Neural crest cell (in vitro differentiated cells): ENCODE measurements at regions not wholly inside any gene's neighbourhood (a gene's known extent, or its start where the extent isn't known, plus 50 kb on each side); places are given as distances from the start of the nearest gene placed in this dataset.

Source experiments
- DNase-seq: peaks from one replicate; pipeline ENCODE4 v3.0.0; 2021; ENCODE audit warnings: low read depth, mixed read lengths, low spot score
- H3K27ac Mint-ChIP-seq: one replicate; pipeline ENCODE4 v1.8.0; 2021; ENCODE audit warnings: mild to moderate bottlenecking, mixed read lengths; ENCODE audit not compliant: unreplicated experiment
- H3K27me3 Mint-ChIP-seq: 2 replicates; pipeline ENCODE4 v1.8.0; 2021; ENCODE audit warnings: low read depth, mild to moderate bottlenecking, mixed read lengths
- H3K36me3 Mint-ChIP-seq: 2 replicates; pipeline ENCODE4 v1.8.0; 2021; ENCODE audit warnings: low read depth, mild to moderate bottlenecking, mixed read lengths
- H3K4me1 Mint-ChIP-seq: 2 replicates; pipeline ENCODE4 v1.8.0; 2021; ENCODE audit warnings: mixed read lengths
- H3K4me3 Mint-ChIP-seq: one replicate; pipeline ENCODE4 v1.8.0; 2021; ENCODE audit warnings: mild to moderate bottlenecking, mixed read lengths
- H3K9me3 Mint-ChIP-seq: 2 replicates; pipeline ENCODE4 v1.8.0; 2021; ENCODE audit warnings: mixed read lengths
- TF ChIP-seq, protein P1 (sequence below): fragments of 200-600 bp; sonication (generic); conservative IDR thresholded peaks from 2 replicates; pipeline ENCODE4 v1.5.0; 2021; ENCODE audit warnings: antibody characterized with exemption, mild to moderate bottlenecking

DNA sequence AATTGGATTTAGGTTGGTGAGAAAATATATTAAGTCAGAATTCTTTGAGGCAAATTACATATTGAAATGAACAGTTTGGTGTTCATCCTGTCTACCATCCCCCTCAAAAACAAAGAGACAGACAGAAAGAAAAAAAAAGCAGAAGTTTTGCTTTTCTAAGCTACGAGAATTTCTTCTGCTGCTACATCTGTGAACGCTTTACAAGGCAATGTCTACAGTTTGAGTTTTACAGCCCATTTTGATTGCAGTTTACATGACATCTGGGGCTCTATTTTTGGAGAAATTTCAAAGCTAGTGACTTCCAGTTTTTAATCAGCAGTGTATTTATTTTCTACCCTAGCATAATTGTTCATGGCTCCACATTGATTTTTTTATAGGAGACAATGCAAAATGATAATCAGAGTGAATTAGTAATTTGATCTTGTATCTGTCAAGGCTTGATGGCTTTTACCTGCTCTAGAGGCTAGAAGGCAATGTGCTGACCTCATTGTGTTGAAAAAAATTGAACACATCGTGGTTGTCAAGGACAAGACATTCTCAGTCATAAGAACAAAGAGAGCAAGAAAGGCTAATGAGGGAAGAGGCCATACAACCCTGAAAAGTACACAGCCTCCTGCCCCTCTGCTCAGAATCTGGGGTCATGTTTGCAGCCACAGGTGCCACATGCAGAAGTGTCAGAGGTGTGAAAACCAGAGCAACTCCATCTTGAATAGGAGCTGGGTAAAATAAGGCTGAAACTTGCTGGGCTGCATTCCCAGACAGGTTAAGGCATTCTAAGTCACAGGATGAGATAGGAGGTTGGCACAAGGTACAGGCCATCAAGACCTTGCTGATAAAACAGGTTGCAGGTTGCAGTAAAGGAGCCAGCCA, 201.0 kb upstream of the CAMK1G start:
- H3K27ac Mint-ChIP-seq: no peak overlapping the region

DNA sequence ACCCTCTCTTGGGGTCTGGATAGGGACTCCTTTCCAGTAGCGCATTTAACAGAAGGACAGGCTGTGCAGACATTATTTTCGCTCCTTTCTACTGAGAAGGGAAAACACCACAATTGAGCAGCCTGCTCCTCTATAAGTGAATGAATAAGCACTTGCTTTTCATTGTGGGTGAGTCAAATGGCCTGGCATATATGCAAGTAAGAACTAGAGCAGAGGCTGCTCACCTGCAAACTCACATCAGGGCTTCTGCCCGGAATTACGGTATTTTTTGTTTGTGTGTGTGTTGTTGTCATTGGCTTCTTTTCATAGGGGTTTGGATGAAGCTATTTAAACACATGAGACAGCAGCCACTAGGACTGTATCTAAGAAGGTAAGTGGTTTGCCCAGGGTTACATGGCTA, 200.1 kb upstream of the CAMK1G start:
- TF ChIP-seq, protein P1, sequence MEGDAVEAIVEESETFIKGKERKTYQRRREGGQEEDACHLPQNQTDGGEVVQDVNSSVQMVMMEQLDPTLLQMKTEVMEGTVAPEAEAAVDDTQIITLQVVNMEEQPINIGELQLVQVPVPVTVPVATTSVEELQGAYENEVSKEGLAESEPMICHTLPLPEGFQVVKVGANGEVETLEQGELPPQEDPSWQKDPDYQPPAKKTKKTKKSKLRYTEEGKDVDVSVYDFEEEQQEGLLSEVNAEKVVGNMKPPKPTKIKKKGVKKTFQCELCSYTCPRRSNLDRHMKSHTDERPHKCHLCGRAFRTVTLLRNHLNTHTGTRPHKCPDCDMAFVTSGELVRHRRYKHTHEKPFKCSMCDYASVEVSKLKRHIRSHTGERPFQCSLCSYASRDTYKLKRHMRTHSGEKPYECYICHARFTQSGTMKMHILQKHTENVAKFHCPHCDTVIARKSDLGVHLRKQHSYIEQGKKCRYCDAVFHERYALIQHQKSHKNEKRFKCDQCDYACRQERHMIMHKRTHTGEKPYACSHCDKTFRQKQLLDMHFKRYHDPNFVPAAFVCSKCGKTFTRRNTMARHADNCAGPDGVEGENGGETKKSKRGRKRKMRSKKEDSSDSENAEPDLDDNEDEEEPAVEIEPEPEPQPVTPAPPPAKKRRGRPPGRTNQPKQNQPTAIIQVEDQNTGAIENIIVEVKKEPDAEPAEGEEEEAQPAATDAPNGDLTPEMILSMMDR: no peak
- H3K27ac Mint-ChIP-seq: no peak overlapping the region
- H3K36me3 Mint-ChIP-seq: no peaks in the 10 kb centered on the region
- DNase-seq: no peak
- peaks cover 27% of the 10 kb centered on the region for H3K4me1 Mint-ChIP-seq
- H3K9me3 Mint-ChIP-seq: no peaks in the 10 kb centered on the region
- no peak overlapping the region for H3K4me3 Mint-ChIP-seq
- H3K27me3 Mint-ChIP-seq: no peaks in the 10 kb centered on the region

More for the DNA sequence above, 201.0 kb upstream of the CAMK1G start:
- Mint-ChIP-seq H3K9me3 (no peaks in the 10 kb centered on the region), H3K4me1 (peaks cover 25% of the 10 kb centered on the region), H3K36me3 (no peaks in the 10 kb centered on the region), H3K4me3 (no peak overlapping the region), H3K27me3 (no peaks in the 10 kb centered on the region)
- TF ChIP-seq, protein P1: no peak
- no peak for DNase-seq

DNA sequence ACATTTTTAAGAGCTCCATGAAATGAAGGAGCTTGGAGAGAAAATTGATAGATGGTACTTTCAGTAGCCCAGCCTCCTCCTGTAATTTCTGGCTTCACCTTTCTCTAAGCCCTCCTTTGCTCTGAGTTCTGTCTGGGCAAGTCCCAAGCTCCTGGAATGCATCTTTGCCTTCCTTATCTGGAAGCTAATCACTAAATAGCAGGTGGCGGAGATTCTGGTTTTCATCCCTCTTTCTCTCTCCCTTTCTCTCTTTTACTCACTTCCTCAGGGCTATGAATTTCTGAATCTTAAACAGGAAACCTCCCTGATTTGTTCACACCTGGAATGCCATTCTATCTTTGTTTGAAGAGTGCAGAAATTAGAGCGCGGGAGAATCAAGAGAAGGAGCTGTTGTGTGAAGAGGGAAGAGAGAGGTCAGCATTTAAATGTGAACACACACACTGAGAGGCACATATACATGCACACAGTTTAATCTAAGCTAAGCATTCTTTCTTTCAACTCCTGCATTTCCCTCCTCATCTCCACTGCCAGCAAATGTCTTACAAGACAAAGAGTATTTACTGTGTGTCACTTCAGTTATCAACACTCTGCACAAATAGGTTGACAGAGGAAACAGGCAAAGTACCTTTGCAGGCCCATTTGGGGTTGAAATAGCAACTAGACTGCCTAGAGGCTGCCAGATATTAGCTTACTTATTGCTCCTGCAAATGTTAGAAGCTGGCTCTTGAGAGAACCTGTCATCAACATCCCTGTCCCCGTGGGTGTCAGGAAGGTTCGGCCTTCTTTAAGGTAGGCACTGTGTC, 199.4 kb upstream of the CAMK1G start:
- H3K27ac Mint-ChIP-seq: peak overlapping the region; percentile 10
- H3K36me3 Mint-ChIP-seq: no peaks in the 10 kb centered on the region
- TF ChIP-seq, protein P1: no peak
- peaks cover under 1% of the 10 kb centered on the region for H3K9me3 Mint-ChIP-seq
- no peak for DNase-seq
- H3K27me3 Mint-ChIP-seq: no peaks in the 10 kb centered on the region
- peaks cover 27% of the 10 kb centered on the region for H3K4me1 Mint-ChIP-seq
- no peak overlapping the region for H3K4me3 Mint-ChIP-seq

GRCh38 chr1:209384710-209385550, 198.6 kb upstream of the CAMK1G start:
- Mint-ChIP-seq H3K4me3 (no peak overlapping the region), H3K36me3 (no peaks in the 10 kb centered on the region), H3K27me3 (no peaks in the 10 kb centered on the region), H3K27ac (no peak overlapping the region), H3K4me1 (peaks cover 27% of the 10 kb centered on the region), H3K9me3 (peaks cover 5% of the 10 kb centered on the region)
- TF ChIP-seq, protein P1: no peak
- no peak for DNase-seq

- peaks cover 5% of the 10 kb centered on the region for H3K9me3 Mint-ChIP-seq
- no peak for DNase-seq
- no peaks in the 10 kb centered on the region for H3K36me3 Mint-ChIP-seq
- H3K27me3 Mint-ChIP-seq: no peaks in the 10 kb centered on the region
- H3K27ac Mint-ChIP-seq: no peak overlapping the region
- TF ChIP-seq, protein P1: no peak
- peaks cover 27% of the 10 kb centered on the region for H3K4me1 Mint-ChIP-seq
- H3K4me3 Mint-ChIP-seq: no peak overlapping the region
Measured at GRCh38 chr1:209386156-209386555, 197.4 kb upstream of the CAMK1G start.
